SK-N-SH (cell line): ENCODE measurements at regions not wholly inside any gene's neighbourhood (a gene's known extent, or its start where the extent isn't known, plus 50 kb on each side); places are given as distances from the start of the nearest gene placed in this dataset.

ENCODE experiments used
- CTCF ChIA-PET: fragments of 300-600, 350-600 bp; formaldehyde crosslinking; extraction: SDS; loops from one replicate; lab custom pipeline; 2021; lab: Yijun Ruan, JAX
- POLR2A ChIA-PET: fragments of 350-600 bp; sonication (Branson Sonifier 250); formaldehyde crosslinking; extraction: SDS; loops from one replicate; lab custom pipeline; 2020; ENCODE audit warnings: antibody characterized with exemption, inconsistent platforms; lab: Yijun Ruan, JAX
- DNase-seq: peaks from one replicate; pipeline ENCODE4 v3.0.0; 2012
- H2AFZ ChIP-seq: fragments of 200-600 bp; sonication (generic); 2 replicates; pipeline ENCODE4 v1.8.1; 2016; ENCODE audit warnings: antibody characterized with exemption, mild to moderate bottlenecking, low read depth
- H3F3A ChIP-seq: fragments of 200-600 bp; sonication (generic); replicated peaks from 2 replicates; pipeline ENCODE3; 2016; ENCODE audit warnings: antibody characterized with exemption, mild to moderate bottlenecking; ENCODE audit not compliant: insufficient read depth
- H3K27ac ChIP-seq, 2 experiments: fragments of 200-500 bp in 1 of 2; fragments of 200-600 bp in 1 of 2; sonication (Bioruptor generic) in 1 of 2; sonication (generic), shearing (Covaris generic) in 1 of 2; 2 replicates each; pipeline versions ENCODE4 v1.5.1 to v1.6.1; 2014 to 2016; ENCODE audit warnings: low read depth in 2 of 2, inconsistent platforms in 1 of 2, low read length in 1 of 2, mild to moderate bottlenecking in 1 of 2, mixed read lengths in 1 of 2
- H3K27me3 ChIP-seq: fragments of 200-600 bp; sonication (generic), shearing (Covaris generic); 2 replicates; pipeline ENCODE4 v1.6.1; 2016; ENCODE audit warnings: mixed run types; ENCODE audit not compliant: insufficient read depth
- H3K36me3 ChIP-seq, 2 experiments: fragments of 200-500 bp in 1 of 2; fragments of 200-600 bp in 1 of 2; sonication (Bioruptor generic) in 1 of 2; sonication (generic) in 1 of 2; replicated peaks in 1 of 2; 2 replicates each; pipeline versions ENCODE3 to v1.5.1; 2014 to 2016; ENCODE audit warnings: low read length in 1 of 2, mild to moderate bottlenecking in 1 of 2; ENCODE audit not compliant: insufficient read depth in 2 of 2, control insufficient read depth in 1 of 2
- H3K4me1 ChIP-seq, 2 experiments: fragments of 200-500 bp in 1 of 2; fragments of 200-600 bp in 1 of 2; sonication (Bioruptor generic) in 1 of 2; sonication (generic), shearing (Covaris generic) in 1 of 2; 2 replicates each; pipeline versions ENCODE4 v1.5.1 to v1.6.1; 2014 to 2016; ENCODE audit warnings: low read depth in 1 of 2, low read length in 1 of 2, mixed run types in 1 of 2; ENCODE audit not compliant: insufficient read depth in 2 of 2, control insufficient read depth in 1 of 2
- H3K4me2 ChIP-seq: fragments of 200-600 bp; sonication (generic), shearing (Covaris generic); 2 replicates; pipeline ENCODE4 v1.6.1; 2017; ENCODE audit warnings: mixed run types
- H3K4me3 ChIP-seq, 2 experiments: fragments of 200-500 bp in 1 of 2; fragments of 200-600 bp in 1 of 2; sonication (Bioruptor generic) in 1 of 2; sonication (generic), shearing (Covaris generic) in 1 of 2; 2 replicates each; pipeline versions ENCODE4 v1.5.1 to v1.8.1; 2014 to 2016; ENCODE audit warnings: low read depth in 2 of 2, inconsistent platforms in 1 of 2, low read length in 1 of 2, mild to moderate bottlenecking in 1 of 2, mixed read lengths in 1 of 2, moderate library complexity in 1 of 2
- H3K79me2 ChIP-seq: fragments of 200-600 bp; sonication (generic); 2 replicates; pipeline ENCODE4 v1.8.1; 2017; ENCODE audit warnings: mild to moderate bottlenecking; ENCODE audit not compliant: insufficient read depth
- H3K9ac ChIP-seq: fragments of 200-600 bp; sonication (generic); 2 replicates; pipeline ENCODE4 v1.6.1; 2017; ENCODE audit warnings: mixed run types
- H3K9me2 ChIP-seq: fragments of 200-600 bp; sonication (generic); 2 replicates; pipeline ENCODE4 v1.6.1; 2017; ENCODE audit warnings: mixed run types
- H3K9me3 ChIP-seq: fragments of 200-600 bp; sonication (generic); 2 replicates; pipeline ENCODE4 v1.6.1; 2017; ENCODE audit warnings: mixed run types, mild to moderate bottlenecking, moderate library complexity
- H4K20me1 ChIP-seq: fragments of 200-600 bp; sonication (generic); 2 replicates; pipeline ENCODE4 v1.6.1; 2017; ENCODE audit warnings: mild to moderate bottlenecking, mixed run types; ENCODE audit not compliant: insufficient read depth
- ELF1 ChIP-seq: IDR thresholded peaks from 2 replicates; pipeline ENCODE4 v1.4.0; 2012
- EZH2phosphoT487 ChIP-seq: fragments of 200-600 bp; sonication (generic); IDR thresholded peaks from 2 replicates; pipeline ENCODE4 v1.6.1; 2017; ENCODE audit warnings: low read depth, mixed run types, mild to moderate bottlenecking, antibody characterized with exemption, moderate library complexity, borderline replicate concordance
- FOXJ3 ChIP-seq: sonication (generic); formaldehyde crosslinking; IDR thresholded peaks from 2 replicates; pipeline ENCODE4 v1.5.1; 2020; ENCODE audit warnings: mild to moderate bottlenecking, missing genetic modification reagents
- JUND ChIP-seq: IDR thresholded peaks from 2 replicates; pipeline ENCODE4 v1.4.0; 2012
- MEF2A ChIP-seq: IDR thresholded peaks from 2 replicates; pipeline ENCODE4 v1.4.0; 2012; ENCODE audit warnings: low read depth, borderline replicate concordance
- MXI1 ChIP-seq: IDR thresholded peaks from 2 replicates; pipeline ENCODE4 v1.6.1; 2012; ENCODE audit warnings: mild to moderate bottlenecking, low read depth, low read length, improper control_type of control experiment
- NFIC ChIP-seq: IDR thresholded peaks from 2 replicates; pipeline ENCODE4 v1.4.0; 2012; ENCODE audit warnings: borderline replicate concordance
- PBX3 ChIP-seq: IDR thresholded peaks from 2 replicates; pipeline ENCODE4; 2012
- RCOR1 ChIP-seq: fragments of 150-350 bp; IDR thresholded peaks from 2 replicates; pipeline ENCODE4 v1.6.1; 2017; ENCODE audit warnings: antibody characterized with exemption, low read length
- RFX5 ChIP-seq: IDR thresholded peaks from 2 replicates; pipeline ENCODE4 v1.6.1; 2012; ENCODE audit warnings: mild to moderate bottlenecking, improper control_type of control experiment, low read length
- RXRA ChIP-seq: IDR thresholded peaks from 2 replicates; pipeline ENCODE4 v1.4.0; 2012; ENCODE audit warnings: low read depth, mild to moderate bottlenecking, borderline replicate concordance
- SIN3A ChIP-seq: IDR thresholded peaks from 2 replicates; pipeline ENCODE4 v1.6.1; 2012; ENCODE audit warnings: low read depth, mild to moderate bottlenecking, low read length, moderate library complexity, borderline replicate concordance
- SMC3 ChIP-seq: IDR thresholded peaks from 2 replicates; pipeline ENCODE4 v1.6.1; 2012; ENCODE audit warnings: low read depth, low read length, improper control_type of control experiment
- TAF1 ChIP-seq: IDR thresholded peaks from 2 replicates; pipeline ENCODE4 v1.6.1; 2012; ENCODE audit warnings: low read depth, mild to moderate bottlenecking, low read length, moderate library complexity, borderline replicate concordance
- TCF12 ChIP-seq: IDR thresholded peaks from 2 replicates; pipeline ENCODE4 v1.4.0; 2012
- TEAD4 ChIP-seq: IDR thresholded peaks from 2 replicates; pipeline ENCODE4 v1.4.0; 2012; ENCODE audit warnings: mild to moderate bottlenecking, borderline replicate concordance; ENCODE audit not compliant: insufficient read depth
- USF2 ChIP-seq: fragments of 150-350 bp; IDR thresholded peaks from 2 replicates; pipeline ENCODE4 v1.6.1; 2017; ENCODE audit warnings: antibody characterized with exemption, low read length, low read depth, borderline replicate concordance
- WGBS: methylation state at CpG from one replicate; pipeline ENCODE4 v1.1.6; 2017; ENCODE audit warnings: low lambda C conversion rate; 5-methylcytosine and 5-hydroxymethylcytosine counted together
- TF ChIP-seq, protein P1 (sequence below): IDR thresholded peaks from 2 replicates; pipeline ENCODE4 v1.4.0; 2012; ENCODE audit warnings: low read depth
- TF ChIP-seq, protein P2 (sequence below): fragments of 200-600 bp; sonication (generic); IDR thresholded peaks from 2 replicates; pipeline ENCODE4 v1.6.1; 2017; ENCODE audit warnings: antibody characterized with exemption, mild to moderate bottlenecking, moderate library complexity
- TF ChIP-seq, protein P3 (sequence below): IDR thresholded peaks from 2 replicates; pipeline ENCODE4 v1.4.0; 2012; ENCODE audit warnings: low read depth, borderline replicate concordance

GRCh38 chr3:21345382-21345976 is 405.5 kb downstream of the ZNF385D start:
- H3K27me3 ChIP-seq, result no peaks in the 10 kb centered on the region
- H3K36me3 ChIP-seq, result no peaks in the 10 kb centered on the region
- ChIA-PET CTCF (interaction anchor here (1.1 to 1.4 kb wide), 2 partner anchors 15 to 491 kb away, joined by 3 read pairs; no protein-coding TSS in a partner anchor), POLR2A (no interaction called here)
- no peak overlapping the region for H3K4me3 ChIP-seq
- no peak overlapping the region for H3K9ac ChIP-seq
- WGBS, result 69% methylated on average over 7 of the region's 7 CpGs
- no peaks in the 10 kb centered on the region for H3K79me2 ChIP-seq
- H3K4me2 ChIP-seq, result no peak overlapping the region
- H4K20me1 ChIP-seq, result no peaks in the 10 kb centered on the region
- no peaks in the 10 kb centered on the region for H3K9me3 ChIP-seq
- no peak for TF ChIP-seq USF2
- no peak for TF ChIP-seq JUND
- no peak for TF ChIP-seq SMC3
- TF ChIP-seq RFX5, result no peak
- TF ChIP-seq RXRA, result no peak
- TF ChIP-seq ELF1, result no peak
- TF ChIP-seq NFIC, result no peak
- TF ChIP-seq, protein P1, sequence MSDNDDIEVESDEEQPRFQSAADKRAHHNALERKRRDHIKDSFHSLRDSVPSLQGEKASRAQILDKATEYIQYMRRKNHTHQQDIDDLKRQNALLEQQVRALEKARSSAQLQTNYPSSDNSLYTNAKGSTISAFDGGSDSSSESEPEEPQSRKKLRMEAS, result no peak
- TF ChIP-seq TCF12, result no peak
- TF ChIP-seq TAF1, result no peak
- no peak for TF ChIP-seq RCOR1
- TF ChIP-seq, protein P2, sequence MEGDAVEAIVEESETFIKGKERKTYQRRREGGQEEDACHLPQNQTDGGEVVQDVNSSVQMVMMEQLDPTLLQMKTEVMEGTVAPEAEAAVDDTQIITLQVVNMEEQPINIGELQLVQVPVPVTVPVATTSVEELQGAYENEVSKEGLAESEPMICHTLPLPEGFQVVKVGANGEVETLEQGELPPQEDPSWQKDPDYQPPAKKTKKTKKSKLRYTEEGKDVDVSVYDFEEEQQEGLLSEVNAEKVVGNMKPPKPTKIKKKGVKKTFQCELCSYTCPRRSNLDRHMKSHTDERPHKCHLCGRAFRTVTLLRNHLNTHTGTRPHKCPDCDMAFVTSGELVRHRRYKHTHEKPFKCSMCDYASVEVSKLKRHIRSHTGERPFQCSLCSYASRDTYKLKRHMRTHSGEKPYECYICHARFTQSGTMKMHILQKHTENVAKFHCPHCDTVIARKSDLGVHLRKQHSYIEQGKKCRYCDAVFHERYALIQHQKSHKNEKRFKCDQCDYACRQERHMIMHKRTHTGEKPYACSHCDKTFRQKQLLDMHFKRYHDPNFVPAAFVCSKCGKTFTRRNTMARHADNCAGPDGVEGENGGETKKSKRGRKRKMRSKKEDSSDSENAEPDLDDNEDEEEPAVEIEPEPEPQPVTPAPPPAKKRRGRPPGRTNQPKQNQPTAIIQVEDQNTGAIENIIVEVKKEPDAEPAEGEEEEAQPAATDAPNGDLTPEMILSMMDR, result no peak
- TF ChIP-seq PBX3, result no peak
- no peak for TF ChIP-seq MXI1
- no peak for TF ChIP-seq MEF2A
- TF ChIP-seq, protein P3, sequence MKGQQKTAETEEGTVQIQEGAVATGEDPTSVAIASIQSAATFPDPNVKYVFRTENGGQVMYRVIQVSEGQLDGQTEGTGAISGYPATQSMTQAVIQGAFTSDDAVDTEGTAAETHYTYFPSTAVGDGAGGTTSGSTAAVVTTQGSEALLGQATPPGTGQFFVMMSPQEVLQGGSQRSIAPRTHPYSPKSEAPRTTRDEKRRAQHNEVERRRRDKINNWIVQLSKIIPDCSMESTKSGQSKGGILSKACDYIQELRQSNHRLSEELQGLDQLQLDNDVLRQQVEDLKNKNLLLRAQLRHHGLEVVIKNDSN, result no peak
- no peak for TF ChIP-seq SIN3A
- TF ChIP-seq FOXJ3 (CRISPR knock-in tag), result no peak
- TF ChIP-seq EZH2phosphoT487, result no peak
- TF ChIP-seq TEAD4, result no peak
- H2AFZ ChIP-seq, result no peak overlapping the region
- H3K4me1 ChIP-seq, result no peaks in the 10 kb centered on the region
- no peaks in the 10 kb centered on the region for H3F3A ChIP-seq
- no peak overlapping the region for H3K27ac ChIP-seq
- no peaks in the 10 kb centered on the region for H3K9me2 ChIP-seq
- no peak for DNase-seq
